ENCODE measurements at regions not wholly inside any gene's neighbourhood (a gene's known extent, or its start where the extent isn't known, plus 50 kb on each side); places are given as distances from the start of the nearest gene placed in this dataset.
A peak's percentile ranks its signal among the peaks of the same experiment; 100 is the strongest.
"Not testable (repeated sequence)": the region's sequence is repeated elsewhere in the genome, so short reads cannot be mapped to it uniquely, and the experiment has no call there.

DNA sequence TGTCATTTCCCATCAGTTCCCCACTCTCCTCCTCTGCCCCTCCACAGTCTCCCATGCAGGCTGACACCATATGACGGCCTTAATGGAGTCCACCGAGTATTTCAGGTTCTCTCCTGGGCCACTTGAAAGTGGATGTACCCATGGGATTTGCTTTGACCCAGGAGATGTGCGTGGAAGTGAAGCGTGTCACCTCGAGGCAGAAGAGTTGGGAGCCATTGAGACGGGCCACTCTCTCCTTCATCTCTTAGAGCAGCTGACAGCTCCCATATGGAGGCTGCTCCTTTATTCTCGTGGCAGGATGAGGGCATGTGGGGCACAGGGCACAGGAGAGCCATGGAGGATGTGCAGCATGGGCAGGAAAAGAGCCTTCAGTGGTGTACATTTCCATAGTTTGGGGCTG lies 144.7 kb upstream of the CRYM start:
- not testable (repeated sequence) for DNase-seq

DNA sequence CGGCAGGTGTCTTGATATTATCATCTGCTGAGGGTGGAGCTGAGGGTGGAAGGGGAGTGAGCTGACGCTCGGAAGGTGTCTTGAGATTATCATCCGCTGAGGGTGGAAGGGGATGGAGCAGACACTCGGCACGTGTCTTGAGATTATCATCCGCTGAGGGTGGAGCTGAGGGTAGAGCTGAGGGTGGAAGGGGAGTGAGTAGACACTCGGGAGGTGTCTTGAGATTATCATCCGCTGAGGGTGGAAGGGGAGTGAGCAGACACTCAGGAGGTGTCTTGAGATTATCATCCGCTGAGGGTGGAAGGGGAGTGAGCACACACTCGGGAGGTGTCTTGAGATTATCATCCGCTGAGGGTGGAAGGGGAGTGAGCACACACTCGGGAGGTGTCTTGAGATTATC lies 126.6 kb upstream of the CRYM start:
- not testable (repeated sequence) for DNase-seq

GRCh38 chr16:21397866-21398265 lies 119.8 kb upstream of the CRYM start:
- not testable (repeated sequence) for DNase-seq

- DNase-seq = not testable (repeated sequence)
Observed at GRCh38 chr16:21396545-21396944, 118.5 kb upstream of the CRYM start.

DNA sequence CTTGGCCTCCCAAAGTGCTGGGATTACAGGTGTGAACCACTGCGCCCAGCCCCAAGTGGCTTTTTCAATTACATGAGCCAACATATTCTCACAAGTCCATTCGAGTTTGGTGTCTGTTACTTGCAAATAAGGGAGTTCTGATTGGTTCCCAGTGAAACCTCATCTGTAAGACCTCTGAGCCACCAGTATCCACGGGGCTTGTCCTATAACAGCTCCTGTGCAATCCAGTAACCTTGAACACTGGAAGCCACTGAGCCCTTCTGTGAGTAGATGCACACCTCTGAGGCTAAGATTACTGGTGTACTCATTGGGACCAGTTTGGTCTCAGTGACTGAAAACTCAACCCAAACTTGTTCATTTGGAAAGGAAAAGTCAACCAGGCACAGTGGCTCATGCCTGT lies 112.5 kb upstream of the CRYM start:
- DNase-seq = not testable (repeated sequence)

GRCh38 chr16:21389860-21390259 lies 111.8 kb upstream of the CRYM start:
- not testable (repeated sequence) for DNase-seq

GRCh38 chr16:21387757-21388156 lies 109.7 kb upstream of the CRYM start:
- not testable (repeated sequence) for DNase-seq

- DNase-seq = not testable (repeated sequence)
Observed at GRCh38 chr16:21386201-21386915, 108.3 kb upstream of the CRYM start.

DNA sequence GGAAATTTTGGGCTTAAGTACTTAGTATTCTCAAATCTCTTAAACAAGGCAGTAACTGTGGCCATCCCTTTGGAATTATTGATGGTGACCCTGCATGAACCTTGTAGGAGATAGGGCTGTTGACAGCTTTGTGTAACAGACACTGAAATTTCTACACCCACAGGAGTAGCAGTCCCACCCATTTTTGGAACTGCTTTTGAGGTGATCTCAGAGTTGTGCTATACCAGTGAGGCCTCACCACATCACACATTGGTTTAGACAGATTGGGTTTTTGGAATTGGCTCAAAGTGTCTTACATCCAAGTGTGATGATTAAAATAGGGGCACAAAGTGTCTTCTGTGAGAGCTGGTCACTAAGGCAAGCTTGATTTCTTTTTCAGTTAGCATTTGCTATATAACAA lies 105.6 kb upstream of the CRYM start:
- DNase-seq = not testable (repeated sequence)

- not testable (repeated sequence) for DNase-seq
Observed at GRCh38 chr16:21379645-21380044, 101.6 kb upstream of the CRYM start.

DNA sequence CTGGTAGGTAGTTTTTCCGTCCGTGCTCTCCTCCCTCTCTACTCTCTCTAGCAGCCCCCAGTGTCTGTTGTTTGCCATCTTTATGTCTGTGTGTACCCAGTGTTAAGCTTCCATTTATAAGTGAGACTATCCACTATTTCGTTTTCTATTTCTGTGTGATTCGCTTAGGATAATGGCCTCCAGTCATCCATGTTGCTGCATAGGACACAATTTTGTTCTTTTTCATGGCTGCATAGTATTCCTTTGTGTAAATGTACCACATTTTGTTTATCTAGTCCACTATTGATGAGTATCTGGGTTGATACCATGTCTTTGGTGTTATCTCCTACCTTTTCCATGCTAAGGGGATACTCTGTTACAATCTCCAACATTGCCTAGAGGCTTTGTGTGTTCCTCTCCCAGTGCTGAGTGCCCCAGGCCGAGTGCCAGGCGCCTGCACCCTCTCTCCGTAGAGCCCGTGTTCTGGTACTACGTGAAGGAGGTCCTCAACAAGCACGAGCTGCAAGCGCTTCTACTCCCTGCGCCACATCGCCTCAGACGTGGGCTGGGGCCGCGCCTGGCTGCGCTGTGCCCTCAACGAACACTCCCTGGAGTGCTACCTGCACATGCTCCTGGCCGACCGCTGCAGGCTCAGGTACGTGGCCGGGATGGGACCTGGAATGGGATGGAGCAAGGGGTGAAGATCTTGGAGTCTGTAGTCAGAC lies 98.3 kb upstream of the CRYM start:
- DNase-seq = not testable (repeated sequence)

GRCh38 chr16:21375334-21375733 lies 97.2 kb upstream of the CRYM start:
- not testable (repeated sequence) for DNase-seq

GRCh38 chr16:21373454-21373853 lies 95.4 kb upstream of the CRYM start:
- not testable (repeated sequence) for DNase-seq

DNA sequence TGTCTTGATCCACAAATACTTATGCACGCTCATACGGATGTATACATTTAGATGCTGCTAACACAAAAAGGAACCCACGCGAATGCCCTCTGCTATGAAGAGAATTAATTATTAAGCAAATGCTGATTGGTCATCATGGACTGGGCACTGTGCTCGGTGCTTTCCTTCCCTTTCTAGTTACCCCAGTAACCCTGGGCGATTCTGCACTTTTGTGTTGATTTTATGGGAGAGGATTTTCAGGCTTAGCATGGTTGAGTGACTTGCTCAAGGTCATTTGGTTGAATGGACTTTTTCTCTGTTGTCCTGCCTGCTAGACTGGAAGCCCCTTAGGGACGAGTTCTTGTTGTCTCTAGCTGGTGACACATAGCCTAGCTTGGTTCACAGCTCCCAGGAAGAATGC lies 94.8 kb upstream of the CRYM start:
- not testable (repeated sequence) for DNase-seq

GRCh38 chr16:21372162-21372835 lies 94.2 kb upstream of the CRYM start:
- DNase-seq = not testable (repeated sequence)

DNA sequence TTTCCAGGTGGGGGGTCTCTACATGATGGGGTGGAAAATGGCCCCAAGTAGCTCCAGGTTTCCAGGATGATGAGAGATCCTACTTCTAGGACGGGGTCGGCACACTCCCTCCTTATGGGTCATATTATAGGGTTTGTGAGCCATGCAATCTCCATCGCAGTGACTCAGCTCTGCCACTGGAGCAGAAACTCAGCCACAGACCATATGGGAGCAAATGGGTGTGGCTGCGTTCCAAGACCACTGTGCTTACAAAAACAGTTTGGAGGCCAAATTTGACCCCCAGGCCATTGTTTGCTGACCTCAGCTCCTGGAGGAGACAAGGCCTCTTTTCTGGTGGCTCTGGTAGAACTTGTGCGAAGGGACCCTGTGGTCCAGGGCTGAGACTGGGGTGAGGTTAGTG lies 92.7 kb upstream of the CRYM start:
- DNase-seq = peak; percentile 19

DNA sequence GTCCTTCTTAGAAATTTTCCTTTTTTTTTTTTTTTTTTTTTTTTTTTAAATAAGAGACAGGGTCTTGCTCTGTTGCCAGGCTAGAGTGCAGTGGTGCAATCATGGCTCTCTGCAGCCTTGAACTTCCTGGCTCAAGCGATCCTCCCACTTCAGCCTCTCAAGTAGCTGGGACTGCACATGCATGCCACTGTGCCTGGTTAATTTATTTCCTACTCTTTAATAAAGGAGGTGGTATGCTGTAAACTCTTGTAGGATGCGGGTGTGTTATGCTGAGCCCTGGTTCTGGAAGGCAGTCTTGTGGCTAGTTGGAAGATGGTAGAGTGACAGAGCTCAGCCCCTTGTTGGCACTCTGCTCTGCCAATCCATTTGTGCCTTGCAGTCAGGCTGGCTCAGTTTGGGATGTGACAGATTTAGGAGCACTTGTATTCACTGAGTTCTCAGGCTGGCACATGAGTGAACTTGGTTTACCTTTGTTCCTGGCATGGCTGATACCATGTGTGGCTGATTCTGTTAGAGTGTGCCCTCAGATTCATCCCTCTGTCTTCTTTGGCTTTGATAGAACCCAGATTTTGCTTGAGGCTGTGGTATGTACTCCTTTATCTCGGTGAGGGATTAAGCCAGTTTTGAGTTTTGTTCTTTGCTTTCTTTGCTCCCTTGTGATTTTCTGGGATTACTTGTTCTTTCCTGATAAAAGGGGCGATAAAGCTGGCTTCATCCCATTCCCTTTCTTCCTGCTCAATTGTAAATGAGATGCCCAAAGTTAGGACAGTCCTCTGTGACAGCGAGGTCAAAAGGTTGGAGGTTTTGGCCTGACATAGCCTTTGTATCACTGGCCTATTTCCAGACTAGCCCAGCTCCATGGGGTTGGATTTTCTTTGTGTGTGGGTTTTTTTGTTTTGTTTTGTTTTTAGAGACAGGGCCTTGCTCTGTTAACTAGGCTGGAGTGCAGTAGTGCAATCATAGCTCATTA lies 91.2 kb upstream of the CRYM start:
- peak; percentile 9 for DNase-seq

GRCh38 chr16:21367733-21368421 lies 89.8 kb upstream of the CRYM start:
- not testable (repeated sequence) for DNase-seq

DNA sequence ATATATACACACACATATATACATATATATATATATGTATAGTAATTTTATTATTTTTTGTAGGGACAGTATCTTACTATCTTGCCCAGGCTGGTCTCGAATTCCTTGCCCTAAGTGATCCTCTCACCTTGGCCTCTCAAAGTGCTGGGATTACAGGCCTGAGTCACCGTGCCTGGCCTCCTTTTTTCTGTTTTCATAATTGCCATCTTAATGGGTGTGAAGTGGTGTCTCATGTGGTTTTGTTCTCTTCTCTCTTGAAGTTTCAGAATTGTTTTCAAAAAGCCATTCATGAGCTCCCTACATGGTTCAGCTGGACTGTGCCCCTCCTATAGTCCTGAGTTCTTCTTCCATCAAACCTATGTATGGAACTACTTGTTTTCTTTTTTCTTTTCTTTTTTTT lies 88.9 kb upstream of the CRYM start:
- not testable (repeated sequence) for DNase-seq

GRCh38 chr16:21365541-21365940 lies 87.5 kb upstream of the CRYM start:
- DNase-seq = not testable (repeated sequence)

DNA sequence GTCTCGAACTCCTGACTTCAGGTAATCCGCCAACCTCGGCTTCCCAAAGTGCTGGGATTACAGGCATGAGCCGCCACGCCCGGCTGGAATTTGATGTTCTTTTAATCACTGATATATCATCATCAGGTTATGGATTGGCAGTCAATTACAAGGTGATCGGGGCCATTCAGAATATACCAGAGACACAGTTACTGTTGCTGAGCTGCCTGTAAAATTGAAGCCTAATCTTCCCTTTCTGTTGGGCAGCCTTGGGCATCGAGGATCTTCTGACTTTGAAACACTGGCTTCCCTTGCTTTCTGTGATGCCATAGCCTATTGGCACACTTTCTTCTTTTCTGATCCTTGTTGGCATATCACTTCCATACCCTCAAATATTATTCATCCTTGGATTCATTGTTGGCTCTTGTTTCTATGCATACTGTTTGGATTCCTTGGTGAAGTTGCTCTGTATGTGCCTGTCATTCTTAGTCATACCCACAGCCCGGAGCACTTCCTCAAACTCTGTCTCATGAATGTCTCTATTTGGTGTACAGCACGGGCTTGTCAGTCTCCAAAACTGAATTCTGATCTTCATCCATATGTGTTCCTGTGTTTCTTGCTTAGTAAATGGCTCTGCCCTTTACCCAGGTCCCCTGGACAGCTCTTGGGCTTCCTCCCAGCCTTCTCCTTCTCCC lies 85.6 kb upstream of the CRYM start:
- not testable (repeated sequence) for DNase-seq
